NCI-H2029 (cell line): ENCODE measurements at regions not wholly inside any gene's neighbourhood (a gene's known extent, or its start where the extent isn't known, plus 50 kb on each side); places are given as distances from the start of the nearest gene placed in this dataset.
"Not testable (repeated sequence)": the region's sequence is repeated elsewhere in the genome, so short reads cannot be mapped to it uniquely, and the experiment has no call there.

ENCODE experiments used
- DNase-seq: peaks from one replicate; lab custom pipeline; 2025; lab: John Stamatoyannopoulos, UW

GRCh38 chr2:36302911-36303310 is 52.7 kb upstream of the CRIM1 start:
- no peak for DNase-seq

- DNase-seq = no peak
Observed at GRCh38 chr2:36301843-36302242, 53.7 kb upstream of the CRIM1 start.

- no peak for DNase-seq
Observed at GRCh38 chr2:36300697-36301096, 54.9 kb upstream of the CRIM1 start.

GRCh38 chr2:36296798-36297197 is 58.8 kb upstream of the CRIM1 start:
- no peak for DNase-seq

- no peak for DNase-seq
Observed at GRCh38 chr2:36294316-36294721, 61.3 kb upstream of the CRIM1 start.

GRCh38 chr2:36290306-36290856 is 65.2 kb upstream of the CRIM1 start:
- no peak for DNase-seq

GRCh38 chr2:36289731-36290130 is 65.8 kb upstream of the CRIM1 start:
- DNase-seq = no peak

- DNase-seq = no peak
Observed at GRCh38 chr2:36287363-36288275, 68.0 kb upstream of the CRIM1 start.

GRCh38 chr2:36279506-36279905 is 76.1 kb upstream of the CRIM1 start:
- not testable (repeated sequence) for DNase-seq

GRCh38 chr2:36277881-36278523 is 77.6 kb upstream of the CRIM1 start:
- no peak for DNase-seq

- no peak for DNase-seq
Observed at GRCh38 chr2:36277146-36277808, 78.3 kb upstream of the CRIM1 start.

GRCh38 chr2:36271266-36271665 is 84.3 kb upstream of the CRIM1 start:
- DNase-seq = no peak

- no peak for DNase-seq
Observed at GRCh38 chr2:36270758-36271157, 84.8 kb upstream of the CRIM1 start.

- DNase-seq = no peak
Observed at GRCh38 chr2:36267194-36267593, 88.4 kb upstream of the CRIM1 start.

GRCh38 chr2:36266536-36267121 is 88.9 kb upstream of the CRIM1 start:
- DNase-seq = no peak

- no peak for DNase-seq
Observed at GRCh38 chr2:36262581-36262980, 93.0 kb upstream of the CRIM1 start.

GRCh38 chr2:36255863-36256262 is 99.7 kb upstream of the CRIM1 start:
- no peak for DNase-seq

- DNase-seq = no peak
Observed at GRCh38 chr2:36253086-36253485, 102.5 kb upstream of the CRIM1 start.

- DNase-seq = no peak
Observed at GRCh38 chr2:36246320-36246990, 109.1 kb upstream of the CRIM1 start.

- DNase-seq = no peak
Observed at GRCh38 chr2:36245651-36246050, 109.9 kb upstream of the CRIM1 start.

GRCh38 chr2:36238106-36238505 is 117.5 kb upstream of the CRIM1 start:
- no peak for DNase-seq

- no peak for DNase-seq
Observed at GRCh38 chr2:36235882-36236281, 119.7 kb upstream of the CRIM1 start.
